CD4-positive, alpha-beta T cell treated with Interleukin-2 at 100 ng/mL for 4 hours (primary cell): ENCODE measurements at regions not wholly inside any gene's neighbourhood (a gene's known extent, or its start where the extent isn't known, plus 50 kb on each side); places are given as distances from the start of the nearest gene placed in this dataset.

Source experiments
- DNase-seq: peaks from one replicate; pipeline ENCODE4 v3.0.0-alpha.2; 2020; ENCODE audit warnings: low spot score

- no peak for DNase-seq
Observed at GRCh38 chr13:73751290-73751689, 382.9 kb downstream of the KLF12 start.

GRCh38 chr13:73748404-73748803 lies 385.8 kb downstream of the KLF12 start:
- no peak for DNase-seq

DNA sequence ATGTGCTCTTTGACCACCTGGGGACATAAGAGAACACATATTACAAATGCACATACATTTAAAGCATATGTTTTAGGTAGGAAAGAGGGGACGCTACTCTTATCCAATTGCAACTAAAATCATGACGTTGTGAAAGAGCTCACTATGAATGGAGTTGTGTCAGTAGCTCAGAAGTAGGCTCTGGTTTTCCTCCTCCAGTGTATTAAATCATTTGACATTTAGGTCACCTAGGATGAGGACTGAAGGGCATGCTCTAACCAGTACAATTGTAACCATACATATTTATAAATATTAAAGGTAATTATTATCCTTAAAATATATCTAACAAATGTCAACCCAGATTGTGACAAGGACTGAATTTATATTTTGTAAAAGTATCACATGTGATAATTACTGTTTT lies 389.0 kb downstream of the KLF12 start:
- DNase-seq: no peak

- no peak for DNase-seq
Observed at GRCh38 chr13:73742982-73743381, 391.2 kb downstream of the KLF12 start.

DNA sequence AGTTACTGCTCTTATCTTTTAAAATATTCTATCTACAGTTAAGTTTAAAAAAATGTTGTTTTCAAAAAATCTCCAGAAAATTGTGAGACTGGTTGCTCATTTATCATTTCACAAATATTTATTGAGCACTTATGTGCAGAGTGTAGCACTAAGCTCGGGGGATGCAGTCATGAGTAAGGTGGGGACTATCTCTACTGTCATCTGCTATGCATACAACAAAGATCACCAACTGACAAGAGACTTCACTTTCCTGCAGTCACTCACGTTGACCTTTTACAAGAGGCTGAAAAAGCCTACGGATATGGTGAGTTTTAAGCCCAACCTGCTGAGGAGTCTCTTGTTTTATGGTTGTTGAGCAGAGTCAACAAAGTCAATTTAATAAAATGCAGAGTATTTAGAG lies 392.5 kb downstream of the KLF12 start:
- no peak for DNase-seq

DNA sequence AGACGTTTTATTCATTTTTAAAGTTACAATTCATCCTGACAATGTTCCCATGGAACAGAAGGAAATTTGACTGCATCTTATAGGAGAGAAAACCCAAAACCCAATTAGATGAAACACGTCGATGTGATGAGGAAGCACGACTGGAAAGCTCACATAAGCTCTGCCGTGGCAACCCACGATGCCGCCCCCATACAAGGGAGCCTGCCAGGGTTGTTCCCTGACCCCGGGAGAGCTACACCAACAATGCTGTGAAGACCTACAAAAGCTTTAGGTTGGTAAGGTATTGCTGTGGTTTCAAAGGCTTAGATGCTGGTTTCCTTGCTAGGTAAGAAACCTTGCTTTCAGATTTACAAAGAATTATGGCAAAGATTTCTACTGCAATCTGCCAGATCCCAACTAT lies 393.1 kb downstream of the KLF12 start:
- no peak for DNase-seq

- no peak for DNase-seq
Observed at GRCh38 chr13:73740666-73741065, 393.5 kb downstream of the KLF12 start.

DNA sequence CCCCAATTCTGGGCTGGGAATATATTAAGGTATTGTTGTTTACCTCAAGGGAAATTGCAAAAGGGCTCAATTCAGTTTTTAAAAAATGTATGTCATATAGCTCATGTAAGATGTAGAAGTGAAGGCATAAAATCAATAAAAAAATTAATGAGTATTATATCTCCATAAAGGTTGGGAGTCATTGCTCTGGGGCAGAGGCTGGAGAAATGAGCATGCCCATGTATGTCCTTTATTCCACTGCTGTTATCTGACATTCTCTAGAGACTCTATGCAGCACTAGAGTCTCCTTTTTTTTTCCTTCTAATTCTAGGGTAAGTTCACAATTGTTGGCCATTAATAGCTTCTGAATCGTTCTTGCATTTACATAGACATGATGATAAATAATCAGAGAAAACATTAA lies 394.8 kb downstream of the KLF12 start:
- no peak for DNase-seq

DNA sequence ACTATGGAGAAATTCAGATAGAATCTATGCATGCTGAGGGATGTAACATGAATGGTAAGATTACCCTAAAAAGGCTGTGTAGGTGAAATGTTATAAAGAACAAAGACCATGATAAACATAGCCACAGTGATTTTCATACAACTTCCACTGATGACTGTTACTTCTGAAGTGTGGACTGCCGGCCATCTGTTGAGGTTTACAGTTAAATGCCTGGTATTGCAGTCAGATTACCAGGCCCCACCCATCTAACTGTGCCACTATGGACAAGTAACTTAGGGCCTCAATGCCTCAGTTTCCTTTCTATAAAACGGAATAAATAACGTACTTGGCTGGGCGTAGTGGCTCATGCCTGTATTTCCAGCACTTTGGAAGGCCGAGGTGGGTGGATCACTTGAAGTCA lies 395.6 kb downstream of the KLF12 start:
- DNase-seq: no peak

DNA sequence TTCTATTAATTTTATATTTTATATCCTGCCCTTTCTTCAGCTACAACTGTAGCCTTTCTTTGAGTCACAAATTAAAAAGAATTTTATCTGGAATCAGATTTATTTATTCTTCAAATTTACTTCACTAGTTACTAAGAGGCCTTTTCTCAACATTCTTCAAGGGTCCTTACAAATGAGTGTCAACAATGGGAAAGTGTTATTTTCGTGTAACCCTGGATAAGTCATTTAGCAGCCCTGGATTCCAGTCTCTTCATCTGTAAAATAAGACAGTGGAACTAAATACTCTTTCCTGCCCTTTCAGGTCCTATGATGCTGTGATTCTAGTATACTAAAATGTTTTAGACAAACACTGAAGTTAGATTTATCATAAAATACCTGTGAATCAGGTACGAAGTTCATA lies 397.0 kb downstream of the KLF12 start:
- no peak for DNase-seq

GRCh38 chr13:73733706-73734105 lies 400.5 kb downstream of the KLF12 start:
- DNase-seq: no peak

- DNase-seq: no peak
Observed at GRCh38 chr13:73732350-73732749, 401.9 kb downstream of the KLF12 start.

- DNase-seq: no peak
Observed at GRCh38 chr13:73731564-73731963, 402.6 kb downstream of the KLF12 start.

GRCh38 chr13:73730014-73730413 lies 404.2 kb downstream of the KLF12 start:
- DNase-seq: no peak

GRCh38 chr13:73729046-73729445 lies 405.2 kb downstream of the KLF12 start:
- DNase-seq: no peak

DNA sequence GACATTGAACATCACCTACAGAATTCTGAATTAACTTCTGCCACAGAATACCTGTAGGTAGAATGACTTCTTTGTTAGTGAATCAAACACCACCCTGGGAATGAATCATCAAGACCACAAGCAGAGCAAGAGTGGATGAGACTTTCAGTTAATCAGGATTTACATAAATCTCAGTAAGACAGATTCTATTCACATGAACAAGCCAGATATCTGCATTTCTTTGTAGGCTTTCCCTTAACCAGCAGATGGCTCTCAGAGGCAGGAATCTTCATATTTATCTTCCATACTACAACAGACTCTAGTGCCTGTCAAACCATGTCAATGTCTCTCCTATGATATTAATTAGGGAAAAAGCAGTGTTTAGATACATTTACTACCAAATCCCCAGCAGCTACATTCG lies 412.1 kb downstream of the KLF12 start:
- peak; percentile 75 for DNase-seq

- no peak for DNase-seq
Observed at GRCh38 chr13:73721571-73721970, 412.6 kb downstream of the KLF12 start.

GRCh38 chr13:73720216-73720840 lies 413.9 kb downstream of the KLF12 start:
- no peak for DNase-seq

- no peak for DNase-seq
Observed at GRCh38 chr13:73718246-73718645, 416.0 kb downstream of the KLF12 start.

- DNase-seq: peak; percentile 82
Observed at GRCh38 chr13:73717632-73718031, 416.6 kb downstream of the KLF12 start.

- peak; percentile 58 for DNase-seq
Observed at GRCh38 chr13:73715911-73716510, 418.2 kb downstream of the KLF12 start.

GRCh38 chr13:73715114-73715910 lies 418.9 kb downstream of the KLF12 start:
- DNase-seq: peak; percentile 90

GRCh38 chr13:73714522-73714921 lies 419.7 kb downstream of the KLF12 start:
- peak; percentile 31 for DNase-seq
